ENCODE measurements at regions not wholly inside any gene's neighbourhood (a gene's known extent, or its start where the extent isn't known, plus 50 kb on each side); places are given as distances from the start of the nearest gene placed in this dataset.

DNA sequence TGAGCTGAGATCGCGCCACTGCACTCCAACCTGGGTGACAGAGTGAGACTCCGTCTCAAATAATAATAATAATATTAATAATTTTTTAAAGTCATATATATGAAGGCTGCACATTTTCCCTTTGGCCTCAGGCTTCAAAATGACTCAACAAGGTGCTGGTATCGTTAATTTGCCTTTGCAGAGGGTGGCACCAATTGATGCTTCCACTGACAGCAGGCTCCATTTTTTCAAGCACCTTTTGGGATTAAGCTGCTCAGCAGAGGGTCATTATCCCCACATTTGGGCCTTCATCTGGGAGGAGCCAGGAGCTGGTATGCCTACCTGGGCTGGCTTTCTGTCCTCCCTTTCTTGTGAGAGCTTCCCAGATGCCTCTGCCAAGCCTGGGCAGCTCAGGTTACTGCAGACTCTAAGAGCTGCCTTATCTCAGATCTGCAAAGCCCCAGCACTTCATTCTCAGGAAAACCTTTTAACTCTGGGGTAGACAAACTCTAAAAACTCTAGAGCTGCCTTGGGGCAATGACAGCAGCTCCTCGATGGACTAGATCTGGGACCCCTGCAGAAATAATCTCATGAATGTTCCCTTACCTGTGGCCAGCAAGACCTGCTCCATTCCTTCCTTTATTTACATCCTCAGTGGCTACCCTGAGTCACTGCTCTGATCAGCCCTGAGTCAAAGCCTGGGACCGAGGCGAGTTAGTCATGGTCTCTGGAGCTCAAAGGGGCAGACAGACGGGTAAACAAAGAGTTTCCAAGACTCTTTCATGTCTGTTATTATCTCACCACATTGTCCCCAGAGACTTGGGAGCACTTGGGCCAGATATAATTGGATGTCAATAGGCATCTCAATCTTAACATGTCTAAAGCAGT, 80.0 kb upstream of the EYA2 start:
- DNase-seq = no peak

DNA sequence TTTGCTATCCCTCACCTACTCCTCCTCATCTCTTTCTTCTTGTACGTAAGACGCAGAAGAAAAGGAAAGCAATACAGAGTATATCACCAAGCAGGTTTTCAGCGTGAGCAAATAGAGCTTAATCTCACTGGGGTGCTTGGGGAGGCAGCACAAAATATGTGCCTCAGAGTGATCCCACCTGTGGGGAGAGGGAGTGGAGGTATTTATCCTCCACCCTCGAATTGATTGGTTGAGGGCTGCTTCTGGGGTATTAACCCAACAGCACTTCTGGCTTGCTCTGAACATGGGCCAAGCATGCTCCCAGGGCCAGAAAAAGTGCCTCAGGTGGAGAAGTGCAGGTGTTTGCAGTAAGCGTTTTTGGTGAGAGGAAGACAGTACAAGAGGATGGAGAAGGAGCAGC, 78.5 kb upstream of the EYA2 start:
- no peak for DNase-seq

DNA sequence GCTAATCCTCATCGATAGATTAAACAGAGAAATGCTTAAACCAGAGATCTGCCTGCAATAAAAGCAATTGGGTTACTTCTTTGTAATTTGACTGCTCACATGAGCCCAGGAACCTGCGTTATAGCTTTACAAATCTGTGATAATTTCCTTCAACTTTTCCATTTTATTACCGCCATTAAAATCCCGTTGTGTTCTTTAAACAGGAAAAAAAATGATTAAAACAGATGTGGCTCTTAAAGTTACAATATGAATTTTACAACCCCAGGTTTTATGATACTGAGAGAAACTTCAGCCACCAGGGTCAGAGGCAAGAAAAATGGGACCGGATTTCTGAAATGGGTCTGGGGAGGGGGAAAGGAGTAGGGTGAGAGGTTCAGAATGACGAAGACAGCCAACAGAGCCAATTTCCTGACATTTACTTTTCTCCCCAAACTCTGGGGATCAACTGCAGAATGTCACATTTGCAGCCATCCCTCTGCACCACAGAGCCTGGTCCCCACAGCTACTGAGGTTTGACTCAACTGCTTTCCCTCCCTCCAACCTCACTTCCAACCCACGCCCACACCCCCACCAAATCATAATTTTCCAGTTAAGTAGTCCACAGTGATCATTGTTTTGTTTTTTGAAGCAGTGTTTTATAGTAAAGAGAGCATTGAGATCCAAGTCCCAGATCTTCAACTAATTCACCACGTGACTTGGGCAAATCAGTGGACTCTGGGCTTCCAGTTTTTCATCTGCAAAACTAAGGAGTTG, 77.6 kb upstream of the EYA2 start:
- no peak for DNase-seq

DNA sequence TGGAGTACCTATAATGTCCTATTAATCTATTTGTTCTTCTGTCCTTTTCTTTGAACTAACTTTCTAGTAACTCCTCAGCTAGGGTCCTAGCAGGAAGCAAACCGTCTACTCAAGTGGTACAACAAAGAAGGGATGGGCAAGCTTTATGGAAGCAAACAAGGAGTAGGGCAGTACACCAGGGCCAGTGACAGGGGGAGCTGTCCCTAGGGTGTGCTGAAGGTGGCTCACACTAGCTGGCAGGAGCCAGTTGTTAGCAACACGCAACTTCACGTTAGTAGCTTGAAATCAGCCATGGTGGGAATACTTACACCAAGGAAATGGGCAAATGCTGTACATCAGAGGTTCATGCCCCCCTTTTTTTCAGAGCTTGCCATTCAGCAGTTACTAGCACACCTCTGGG, 74.0 kb upstream of the EYA2 start:
- DNase-seq = no peak

DNA sequence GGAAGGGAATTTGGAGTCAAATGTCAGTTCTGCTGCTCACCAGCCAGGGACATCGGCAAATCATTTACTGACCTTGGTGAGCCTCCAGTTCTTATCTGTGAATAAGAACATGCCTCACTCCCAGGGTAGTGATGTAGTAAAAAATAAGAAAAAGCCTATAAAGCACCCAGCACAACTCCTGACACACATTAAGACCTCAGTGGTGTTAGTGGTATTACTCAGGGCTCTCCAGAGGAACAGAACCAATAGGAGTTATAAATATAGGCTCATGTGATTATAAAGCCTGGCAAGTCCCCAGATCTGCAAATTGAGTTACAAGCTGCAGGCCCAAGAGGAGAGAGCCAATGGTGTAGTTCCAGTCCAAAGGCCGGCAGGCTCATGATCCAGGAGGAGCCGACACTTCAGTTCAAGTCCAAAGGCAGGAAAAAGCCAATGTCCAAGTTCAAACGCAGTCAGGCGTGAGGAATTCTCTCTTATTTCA, 71.3 kb upstream of the EYA2 start:
- no peak for DNase-seq

DNA sequence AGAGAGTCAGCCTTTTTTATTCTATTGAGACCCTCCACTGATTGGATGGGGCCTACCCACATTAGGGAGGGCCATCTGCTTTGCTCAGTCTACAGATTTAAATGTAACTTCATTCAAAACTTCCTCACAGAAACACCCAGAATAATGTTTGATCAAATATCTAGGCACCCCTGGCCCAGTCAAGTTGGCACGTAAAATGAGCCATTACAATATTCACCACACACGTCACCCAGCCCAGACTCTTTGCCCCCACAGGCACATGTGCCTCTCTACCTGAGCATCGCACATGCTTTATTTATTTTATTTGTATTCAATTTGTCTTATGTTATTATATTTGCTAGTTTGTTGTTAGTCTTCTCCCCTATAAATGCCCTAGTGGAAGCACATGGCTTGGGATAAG, 70.9 kb upstream of the EYA2 start:
- no peak for DNase-seq

DNA sequence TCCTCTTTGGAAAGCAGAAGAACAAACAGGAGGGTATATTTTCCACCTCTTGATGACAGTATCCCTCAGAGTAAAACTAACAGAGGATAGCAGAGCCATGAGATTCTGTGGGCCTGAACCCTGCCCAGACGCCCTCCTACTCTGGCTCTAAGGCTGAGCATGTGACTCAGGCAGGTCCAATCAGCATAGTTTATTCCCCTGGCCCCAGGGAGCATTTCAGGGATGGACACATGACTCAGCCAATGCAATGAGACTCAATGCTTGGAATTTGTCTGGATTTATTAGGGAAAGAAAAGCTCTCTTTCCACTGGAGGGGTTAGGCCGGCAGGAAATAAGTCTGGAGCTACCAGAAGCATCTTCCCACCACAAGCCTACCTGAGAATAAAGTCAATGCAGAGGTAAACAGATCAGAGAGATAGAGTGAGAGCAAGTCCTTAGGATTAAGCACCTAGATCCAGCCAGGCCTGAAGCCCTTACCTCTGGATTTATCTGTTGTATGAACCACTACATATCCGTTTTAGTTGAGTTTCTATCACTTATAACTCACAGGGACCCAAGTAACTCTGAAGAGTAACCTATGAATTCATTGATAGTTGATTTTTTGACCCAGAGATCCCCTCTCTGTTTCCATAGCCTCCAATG, 68.2 kb upstream of the EYA2 start:
- no peak for DNase-seq

DNA sequence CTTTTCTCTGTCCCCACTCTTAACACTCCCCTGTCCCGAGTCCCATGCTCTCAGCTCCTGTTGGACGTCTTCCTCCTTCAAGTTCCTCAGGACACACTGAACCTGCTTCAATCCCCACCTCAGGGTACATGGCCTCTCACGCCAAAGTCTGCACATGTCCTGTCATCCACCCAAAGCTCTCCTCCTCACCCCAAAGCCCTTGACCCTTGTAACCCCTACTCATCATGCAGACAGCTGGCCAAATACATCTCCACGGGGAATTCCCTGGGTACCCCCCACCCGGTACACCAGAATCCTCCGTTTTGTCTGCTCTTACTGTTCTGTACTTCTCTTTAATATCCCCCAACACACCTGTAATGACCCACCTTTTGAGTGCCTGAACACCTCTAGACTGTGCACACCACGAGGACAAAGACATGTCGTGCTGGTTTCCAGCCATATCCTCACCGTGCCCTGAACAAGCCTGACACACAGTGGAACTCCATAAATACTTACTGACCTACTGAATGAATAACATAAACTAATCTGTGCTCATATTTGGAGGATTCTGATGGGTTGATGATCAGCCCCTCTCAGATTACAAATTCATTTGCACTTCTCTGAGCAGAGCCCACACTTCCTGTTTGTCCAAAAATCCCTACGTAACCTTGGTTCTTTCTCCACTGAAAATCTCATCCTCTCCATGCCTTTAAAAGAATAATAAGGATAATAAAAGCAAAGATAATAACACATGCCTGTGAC, 66.8 kb upstream of the EYA2 start:
- no peak for DNase-seq

DNA sequence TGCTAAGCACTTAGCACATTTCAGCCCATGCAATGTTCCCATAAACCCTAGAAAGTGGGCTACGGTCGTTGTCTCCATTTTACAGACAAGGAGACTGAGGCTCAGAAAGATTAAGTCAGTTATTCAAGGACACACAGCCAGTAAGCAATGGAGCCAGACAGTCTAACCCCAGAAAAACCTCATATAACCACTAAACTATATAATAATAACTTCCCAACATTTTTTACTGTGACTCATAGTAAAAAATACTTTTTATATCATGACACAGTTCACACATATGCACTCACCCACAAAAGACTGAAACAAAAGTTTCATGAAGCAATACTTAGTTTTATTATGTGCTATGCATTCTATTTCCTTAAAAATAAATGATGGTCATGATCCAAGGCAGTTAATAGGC, 66.2 kb upstream of the EYA2 start:
- DNase-seq = no peak

DNA sequence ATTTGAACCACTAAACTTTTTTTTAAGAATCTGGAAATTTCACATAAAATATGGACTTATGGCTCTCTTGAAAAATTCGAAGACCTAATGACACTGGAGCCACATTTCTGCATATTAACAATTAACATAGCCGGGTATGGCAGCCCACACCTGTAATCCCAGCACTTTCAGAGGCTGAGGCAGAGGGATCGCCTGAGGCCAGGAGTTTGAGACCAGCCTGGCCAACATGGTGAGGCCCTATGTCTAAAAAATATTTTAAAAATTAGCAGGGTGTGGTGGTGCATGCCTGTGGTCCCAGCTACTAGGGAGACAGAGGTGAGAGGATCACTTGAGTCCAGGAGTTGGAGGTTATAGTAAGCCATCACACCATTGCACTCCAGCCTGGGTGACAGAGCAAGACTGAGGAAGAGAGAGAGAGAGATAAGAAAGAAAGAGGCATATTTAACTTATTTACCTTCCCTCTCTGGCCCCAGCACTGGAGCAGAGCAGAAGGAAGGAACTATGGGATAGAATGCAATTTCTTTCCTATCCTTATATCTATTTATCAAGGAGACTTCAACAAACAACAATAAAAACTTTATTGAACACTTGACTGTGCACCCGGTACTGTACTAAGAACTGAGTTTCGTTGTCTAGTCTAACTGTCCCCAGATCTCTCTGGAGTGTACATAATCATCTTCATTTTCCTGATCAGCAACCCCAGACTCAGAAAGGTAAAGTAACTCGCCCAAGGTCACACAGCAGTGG, 63.6 kb upstream of the EYA2 start:
- DNase-seq = no peak

DNA sequence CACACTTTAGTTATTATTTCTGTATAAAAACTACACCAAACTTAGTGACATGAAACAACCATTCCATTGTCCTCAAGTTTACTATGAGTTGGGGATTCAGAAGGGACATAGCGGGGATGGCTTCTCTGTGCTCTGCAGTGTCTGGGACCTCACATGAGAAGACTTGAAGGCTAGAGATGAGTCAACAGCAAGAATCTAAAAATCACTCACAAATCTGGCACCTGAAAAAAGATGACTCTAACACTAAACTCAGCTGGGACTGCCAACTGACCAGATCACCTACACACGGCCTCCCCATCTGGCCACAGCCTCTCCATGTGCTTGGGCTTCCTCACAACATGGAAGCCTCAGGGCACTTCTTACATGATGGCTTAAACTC, 63.0 kb upstream of the EYA2 start:
- DNase-seq = no peak

DNA sequence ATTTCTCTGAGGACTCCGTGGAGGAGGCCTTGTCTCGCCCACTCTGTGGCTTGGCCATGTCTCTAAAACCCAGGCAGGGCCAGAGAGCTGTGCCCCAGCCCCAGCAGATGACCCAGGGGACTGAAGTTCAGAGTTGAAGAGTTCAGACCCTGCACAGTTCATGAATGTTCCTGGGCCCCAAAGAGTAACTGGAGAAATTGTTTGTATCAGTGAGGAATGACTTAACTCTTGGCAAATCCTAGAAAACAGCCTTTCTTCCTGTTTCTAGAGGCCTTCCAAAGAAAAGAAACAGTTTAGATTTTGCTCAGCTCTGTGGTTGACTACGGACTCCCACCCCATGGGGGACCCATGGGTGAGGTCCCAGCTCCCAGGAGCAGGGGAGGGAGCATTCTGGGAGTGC, 62.1 kb upstream of the EYA2 start:
- DNase-seq = no peak

DNA sequence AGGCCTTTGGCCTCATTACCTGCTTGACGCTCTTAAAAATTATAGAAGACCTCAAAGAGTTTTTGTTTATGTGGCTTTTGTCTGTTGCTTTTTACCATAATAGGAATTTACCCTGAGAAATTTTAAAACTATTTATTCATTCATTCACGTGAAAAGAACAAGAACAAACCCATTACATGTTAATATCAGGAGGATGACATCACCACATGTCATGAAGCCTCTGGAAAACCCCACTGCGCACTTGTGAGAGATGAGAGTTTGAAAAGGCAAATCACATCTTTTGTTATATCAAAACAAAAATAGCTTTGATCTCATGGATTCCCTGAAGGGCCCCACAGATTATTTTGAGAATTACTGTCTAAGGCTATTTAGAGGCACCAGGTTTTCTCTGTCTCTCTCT, 61.3 kb upstream of the EYA2 start:
- no peak for DNase-seq

DNA sequence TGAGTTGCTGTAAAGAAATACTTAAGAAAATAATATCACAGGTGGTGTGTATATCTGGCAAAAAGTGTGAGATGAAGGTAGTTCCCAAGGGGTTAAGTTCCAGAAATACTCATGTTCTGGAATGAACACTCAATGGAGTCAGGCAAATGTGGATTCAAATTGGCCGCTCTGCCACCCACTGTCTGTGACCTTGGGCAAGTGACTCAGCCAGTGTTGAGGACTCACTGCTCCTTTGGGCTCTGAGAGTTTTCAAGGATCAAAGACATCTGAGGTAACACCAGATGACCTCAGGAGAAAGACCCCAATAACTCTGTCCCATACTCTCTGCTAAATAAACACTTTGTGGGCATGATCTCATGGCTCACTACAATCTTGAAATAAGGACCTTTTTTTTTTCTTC, 59.2 kb upstream of the EYA2 start:
- DNase-seq = no peak

DNA sequence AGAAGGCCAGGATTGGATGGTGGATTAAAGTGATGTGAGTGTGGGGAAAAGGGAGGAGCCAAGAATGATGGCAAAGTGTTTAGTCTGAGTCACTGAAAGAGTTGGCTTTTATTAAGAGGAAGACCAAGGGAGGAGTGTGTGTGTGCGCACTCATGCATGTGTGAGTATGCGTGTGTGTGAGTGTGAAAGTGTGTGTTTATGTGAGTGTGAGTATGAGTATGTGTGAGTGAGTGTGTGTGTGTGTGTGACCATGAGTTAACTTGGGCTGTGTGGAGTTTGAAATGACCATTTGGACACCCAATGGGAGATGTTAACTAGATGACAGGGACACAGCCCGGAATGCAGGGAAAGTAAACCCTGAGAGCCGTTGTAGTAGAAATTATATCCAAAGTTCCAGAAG, 57.6 kb upstream of the EYA2 start:
- DNase-seq = no peak

DNA sequence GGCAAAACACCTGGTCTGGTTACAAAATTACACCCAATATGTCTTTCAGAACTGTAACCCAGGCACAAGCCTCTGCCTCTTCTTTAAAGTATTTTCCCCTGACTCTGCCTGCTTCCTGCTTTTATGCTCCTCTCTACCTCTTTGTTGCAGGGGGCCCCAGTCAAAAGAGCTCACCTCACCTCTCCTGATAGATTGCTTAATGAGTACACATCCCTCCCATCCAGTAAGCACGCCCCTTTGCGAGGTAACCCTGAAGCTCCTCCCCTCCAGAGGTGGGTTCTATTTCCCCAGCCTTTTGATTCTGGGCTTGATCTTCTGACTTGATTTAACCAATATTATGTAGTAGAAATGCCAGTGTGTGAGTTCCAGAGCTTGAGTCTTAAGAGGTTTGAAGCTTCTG, 56.6 kb upstream of the EYA2 start:
- no peak for DNase-seq

DNA sequence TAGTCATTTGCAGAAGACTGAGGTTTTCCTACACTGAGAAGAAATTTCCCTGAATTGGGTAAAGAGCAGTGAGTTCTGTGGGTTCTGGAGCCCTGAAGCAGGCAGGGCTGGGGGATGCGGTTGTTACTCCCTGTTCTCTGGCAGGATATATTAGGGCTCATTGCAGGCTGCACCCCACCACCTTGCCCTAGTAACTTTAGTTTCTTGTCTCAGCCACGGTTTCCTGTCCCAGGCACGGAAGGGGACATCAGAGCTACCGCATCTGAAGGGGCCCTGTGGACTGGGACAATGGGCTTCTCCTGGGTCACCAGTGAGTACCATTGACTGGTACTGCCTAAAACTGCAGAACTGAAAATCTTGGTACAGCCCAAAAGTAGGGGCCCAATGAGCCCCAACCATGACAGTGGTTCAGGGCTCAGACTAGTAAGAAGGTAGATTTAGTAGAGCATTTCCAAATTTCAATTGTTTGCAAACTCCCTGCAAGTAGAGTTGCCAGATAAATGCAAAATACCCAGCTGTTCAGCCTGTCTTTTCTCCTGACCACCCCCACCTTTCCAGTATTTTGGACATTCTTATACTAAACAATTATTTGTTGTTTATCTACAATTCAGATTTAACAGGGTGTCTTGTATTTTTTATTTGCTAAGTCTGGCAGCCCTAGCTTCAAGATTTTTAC, 54.5 kb upstream of the EYA2 start:
- DNase-seq = no peak
